RWPE2 (cell line): ENCODE measurements at regions not wholly inside any gene's neighbourhood (a gene's known extent, or its start where the extent isn't known, plus 50 kb on each side); places are given as distances from the start of the nearest gene placed in this dataset.

ENCODE experiments used
- ATAC-seq: fragments of 200-7000 bp; cut with Tn5 transposase; 3 replicates; pipeline ENCODE4 v1.9.1; 2021; ENCODE audit warnings: low read depth
- DNase-seq: peaks from one replicate; pipeline ENCODE4 v3.0.0-alpha.2; 2020; ENCODE audit warnings: low spot score
- H3K27ac ChIP-seq: fragments of 450-650 bp; 2 replicates; pipeline ENCODE4 v1.5.1; 2017; ENCODE audit warnings: mild to moderate bottlenecking; ENCODE audit not compliant: poor library complexity, severe bottlenecking
- H3K27me3 ChIP-seq: fragments of 250-450 bp; sonication (Bioruptor Pico); 2 replicates; pipeline ENCODE4 v1.5.1; 2021; ENCODE audit warnings: mild to moderate bottlenecking, moderate library complexity; ENCODE audit not compliant: insufficient read depth, poor library complexity, severe bottlenecking
- H3K36me3 ChIP-seq: fragments of 250-450 bp; sonication (Bioruptor Pico); 2 replicates; pipeline ENCODE4 v1.5.1; 2020; ENCODE audit warnings: low read depth, mild to moderate bottlenecking, moderate library complexity
- H3K4me1 ChIP-seq: fragments of 250-450 bp; sonication (Bioruptor Pico); 2 replicates; pipeline ENCODE4 v1.5.1; 2021; ENCODE audit warnings: mild to moderate bottlenecking, moderate library complexity; ENCODE audit not compliant: insufficient read depth, poor library complexity, severe bottlenecking
- H3K4me3 ChIP-seq: fragments of 250-450 bp; sonication (Bioruptor Pico); 2 replicates; pipeline ENCODE4 v1.5.1; 2021; ENCODE audit warnings: mild to moderate bottlenecking, moderate library complexity; ENCODE audit not compliant: severe bottlenecking
- H3K9me3 ChIP-seq: fragments of 250-450 bp; sonication (Bioruptor Pico); 2 replicates; pipeline ENCODE4 v1.5.1; 2021; ENCODE audit warnings: mild to moderate bottlenecking, moderate library complexity; ENCODE audit not compliant: severe bottlenecking
- TF ChIP-seq, protein P1 (sequence below): fragments of 450-650 bp; IDR thresholded peaks from one replicate; pipeline ENCODE4 v1.5.1; 2017; ENCODE audit warnings: mild to moderate bottlenecking, moderate library complexity; ENCODE audit not compliant: poor library complexity, severe bottlenecking

- ATAC-seq (no peak), DNase-seq (no peak)
- Histone ChIP-seq H3K4me1 (no peaks in the 10 kb centered on the region), H3K9me3 (no peaks in the 10 kb centered on the region), H3K4me3 (no peak overlapping the region), H3K27me3 (no peaks in the 10 kb centered on the region), H3K36me3 (no peaks in the 10 kb centered on the region), H3K27ac (no peak overlapping the region)
- TF ChIP-seq, protein P1, sequence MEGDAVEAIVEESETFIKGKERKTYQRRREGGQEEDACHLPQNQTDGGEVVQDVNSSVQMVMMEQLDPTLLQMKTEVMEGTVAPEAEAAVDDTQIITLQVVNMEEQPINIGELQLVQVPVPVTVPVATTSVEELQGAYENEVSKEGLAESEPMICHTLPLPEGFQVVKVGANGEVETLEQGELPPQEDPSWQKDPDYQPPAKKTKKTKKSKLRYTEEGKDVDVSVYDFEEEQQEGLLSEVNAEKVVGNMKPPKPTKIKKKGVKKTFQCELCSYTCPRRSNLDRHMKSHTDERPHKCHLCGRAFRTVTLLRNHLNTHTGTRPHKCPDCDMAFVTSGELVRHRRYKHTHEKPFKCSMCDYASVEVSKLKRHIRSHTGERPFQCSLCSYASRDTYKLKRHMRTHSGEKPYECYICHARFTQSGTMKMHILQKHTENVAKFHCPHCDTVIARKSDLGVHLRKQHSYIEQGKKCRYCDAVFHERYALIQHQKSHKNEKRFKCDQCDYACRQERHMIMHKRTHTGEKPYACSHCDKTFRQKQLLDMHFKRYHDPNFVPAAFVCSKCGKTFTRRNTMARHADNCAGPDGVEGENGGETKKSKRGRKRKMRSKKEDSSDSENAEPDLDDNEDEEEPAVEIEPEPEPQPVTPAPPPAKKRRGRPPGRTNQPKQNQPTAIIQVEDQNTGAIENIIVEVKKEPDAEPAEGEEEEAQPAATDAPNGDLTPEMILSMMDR: no peak
Observed at GRCh38 chr16:13770436-13770835, 149.5 kb upstream of the ERCC4 start.

- H3K9me3 ChIP-seq: no peaks in the 10 kb centered on the region
- TF ChIP-seq, protein P1: no peak
- ATAC-seq (no peak), DNase-seq (no peak)
- no peaks in the 10 kb centered on the region for H3K4me1 ChIP-seq
- no peak overlapping the region for H3K27ac ChIP-seq
- H3K27me3 ChIP-seq: no peaks in the 10 kb centered on the region
- no peaks in the 10 kb centered on the region for H3K36me3 ChIP-seq
- H3K4me3 ChIP-seq: no peak overlapping the region
Observed at GRCh38 chr16:13772782-13773181, 147.2 kb upstream of the ERCC4 start.

GRCh38 chr16:13779676-13780075 lies 140.3 kb upstream of the ERCC4 start:
- no peaks in the 10 kb centered on the region for H3K27me3 ChIP-seq
- DNase-seq (no peak), ATAC-seq (no peak)
- no peaks in the 10 kb centered on the region for H3K36me3 ChIP-seq
- H3K4me1 ChIP-seq: no peaks in the 10 kb centered on the region
- no peaks in the 10 kb centered on the region for H3K9me3 ChIP-seq
- TF ChIP-seq, protein P1: no peak
- H3K27ac ChIP-seq: no peak overlapping the region
- no peak overlapping the region for H3K4me3 ChIP-seq

GRCh38 chr16:13780406-13781168 lies 139.4 kb upstream of the ERCC4 start:
- H3K27ac ChIP-seq: no peak overlapping the region
- DNase-seq (no peak), ATAC-seq (no peak)
- H3K9me3 ChIP-seq: no peaks in the 10 kb centered on the region
- H3K4me3 ChIP-seq: no peak overlapping the region
- H3K27me3 ChIP-seq: no peaks in the 10 kb centered on the region
- H3K36me3 ChIP-seq: no peaks in the 10 kb centered on the region
- TF ChIP-seq, protein P1: no peak
- no peaks in the 10 kb centered on the region for H3K4me1 ChIP-seq

DNA sequence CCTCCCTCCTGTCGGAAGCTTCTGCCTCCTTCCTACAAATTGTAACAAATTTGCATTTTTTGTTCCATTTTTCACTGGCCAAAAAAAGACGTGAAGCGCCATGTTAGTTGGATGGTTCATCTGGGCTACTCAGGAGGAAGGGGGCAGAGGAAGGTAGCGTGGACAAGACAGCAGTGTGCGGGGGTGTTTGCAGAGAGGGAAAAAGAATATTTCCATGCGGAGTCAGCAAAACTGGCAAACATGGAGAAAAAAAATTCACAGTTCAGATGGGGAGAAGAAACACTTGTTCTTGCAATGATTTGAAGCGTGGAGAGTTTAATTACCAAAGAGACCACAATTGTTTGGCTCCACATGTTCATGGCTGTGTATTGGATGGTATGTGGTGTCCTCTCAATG lies 138.8 kb upstream of the ERCC4 start:
- TF ChIP-seq, protein P1: no peak
- Histone ChIP-seq H3K27ac (no peak overlapping the region), H3K4me1 (no peaks in the 10 kb centered on the region), H3K9me3 (no peaks in the 10 kb centered on the region), H3K4me3 (no peak overlapping the region), H3K36me3 (no peaks in the 10 kb centered on the region), H3K27me3 (no peaks in the 10 kb centered on the region)
- no peak for ATAC-seq
- no peak for DNase-seq
